ENCODE measurements at regions not wholly inside any gene's neighbourhood (a gene's known extent, or its start where the extent isn't known, plus 50 kb on each side); places are given as distances from the start of the nearest gene placed in this dataset.
A peak's percentile ranks its signal among the peaks of the same experiment; 100 is the strongest.

- no peak for TF ChIP-seq ZBTB33 (IDR thresholded peaks at IDR 0.05; ENCODE audit: extremely low read depth, insufficient replicate concordance, low read length)
- 0 out of 2 replicates have a peak, but pooled peaks have one; percentile 47 for TF ChIP-seq CBX3 (IDR thresholded peaks at IDR 0.05; ENCODE audit: low read depth)
- TF ChIP-seq ATF3 (IDR thresholded peaks at IDR 0.05): no peak
- no peak for TF ChIP-seq POLR2A (IDR thresholded peaks at IDR 0.05; ENCODE audit: borderline replicate concordance, extremely low read depth, insufficient read depth, insufficient read length)
- no peak for TF ChIP-seq ELF1 (IDR thresholded peaks at IDR 0.05; ENCODE audit: borderline replicate concordance, low read depth)
- no peak for TF ChIP-seq REST (IDR thresholded peaks at IDR 0.05; ENCODE audit: low read depth)
- TF ChIP-seq JUND (IDR thresholded peaks at IDR 0.05): no peak
- no peak for TF ChIP-seq CEBPB (IDR thresholded peaks at IDR 0.05; ENCODE audit: low read depth)
- no peak for TF ChIP-seq SRF (IDR thresholded peaks at IDR 0.05; ENCODE audit: low read depth)
- no peak for TF ChIP-seq EGR1 (IDR thresholded peaks at IDR 0.05; ENCODE audit: low read depth)
- no peak for TF ChIP-seq EZH2 (IDR thresholded peaks at IDR 0.05)
- no peak for TF ChIP-seq YY1 (IDR thresholded peaks at IDR 0.05; ENCODE audit: extremely low read depth, insufficient replicate concordance, low read depth, low read length)
Observed at GRCh38 chr12:13661005-13661887, 320.2 kb downstream of the GRIN2B start (continued).

Measured in HCT116 (cell line).